ENCODE measurements at regions not wholly inside any gene's neighbourhood (a gene's known extent, or its start where the extent isn't known, plus 50 kb on each side); places are given as distances from the start of the nearest gene placed in this dataset.
A peak's percentile ranks its signal among the peaks of the same experiment; 100 is the strongest.

- Histone ChIP-seq H3K4me2 (ENCODE audit: low read length) (no peak overlapping the region), H2AFZ (ENCODE audit: low read length) (no peak overlapping the region), H3K4me3 (ENCODE audit: low read length) (no peak overlapping the region), H3K36me3 (ENCODE audit: low read depth, low read length) (no peaks in the 10 kb centered on the region), H3K9me2 (replicated peaks; ENCODE audit: low read length) (no peaks in the 10 kb centered on the region), H3K9ac (ENCODE audit: low read length) (no peak overlapping the region), H3K79me2 (ENCODE audit: low read length) (no peaks in the 10 kb centered on the region), H3K4me1 (ENCODE audit: insufficient read depth, low read length) (no peaks in the 10 kb centered on the region), H3K27me3 (ENCODE audit: low read length) (no peaks in the 10 kb centered on the region), H3F3A (ENCODE audit: low read length, unreplicated experiment) (no peaks in the 10 kb centered on the region), H3K9me3 (ENCODE audit: low read length) (no peaks in the 10 kb centered on the region), H4K20me1 (ENCODE audit: low read length) (no peaks in the 10 kb centered on the region), H3K27ac (ENCODE audit: low read length) (no peak overlapping the region)
- ATAC-seq (no peak), DNase-seq (no peak)
- TF ChIP-seq EZH2phosphoT487 (IDR thresholded peaks at IDR 0.05; ENCODE audit: borderline replicate concordance, low read length) (no peak), EZH2 (IDR thresholded peaks at IDR 0.05; ENCODE audit: low read length, unreplicated experiment) (no peak), CTCF (conservative IDR thresholded peaks at IDR 0.05; ENCODE audit: low read depth, low read length) (no peak)
- POLR2A ChIA-PET (ENCODE audit: unreplicated experiment), result no interaction called here
- intact Hi-C loops (cut with micrococcal nuclease), result no loop called here
- BruUV-seq (replicated peaks), result no TSS peak
- CTCF ChIA-PET, result no interaction called here
Measured at GRCh38 chr6:103699769-103700168, 1160.0 kb downstream of the HACE1 start.

- no peak overlapping the region for H3K4me3 ChIP-seq (ENCODE audit: low read length)
- DNase-seq (peak; percentile 11), ATAC-seq (no peak)
- intact Hi-C loops (cut with micrococcal nuclease), result no loop called here
- ChIA-PET POLR2A (ENCODE audit: unreplicated experiment) (no interaction called here), CTCF (no interaction called here)
- H3F3A ChIP-seq (ENCODE audit: low read length, unreplicated experiment), result no peaks in the 10 kb centered on the region
- no peaks in the 10 kb centered on the region for H3K27me3 ChIP-seq (ENCODE audit: low read length)
- H3K36me3 ChIP-seq (ENCODE audit: low read depth, low read length), result no peaks in the 10 kb centered on the region
- TF ChIP-seq CTCF (conservative IDR thresholded peaks at IDR 0.05; ENCODE audit: low read depth, low read length), result no peak
- TF ChIP-seq EZH2 (IDR thresholded peaks at IDR 0.05; ENCODE audit: low read length, unreplicated experiment), result no peak
- TF ChIP-seq EZH2phosphoT487 (IDR thresholded peaks at IDR 0.05; ENCODE audit: borderline replicate concordance, low read length), result no peak
- no peak overlapping the region for H3K9ac ChIP-seq (ENCODE audit: low read length)
- H3K27ac ChIP-seq (ENCODE audit: low read length), result no peak overlapping the region
- H4K20me1 ChIP-seq (ENCODE audit: low read length), result no peaks in the 10 kb centered on the region
- no peaks in the 10 kb centered on the region for H3K4me1 ChIP-seq (ENCODE audit: insufficient read depth, low read length)
- H3K9me2 ChIP-seq (replicated peaks; ENCODE audit: low read length), result no peaks in the 10 kb centered on the region
- no peaks in the 10 kb centered on the region for H3K9me3 ChIP-seq (ENCODE audit: low read length)
- no peak overlapping the region for H2AFZ ChIP-seq (ENCODE audit: low read length)
- H3K4me2 ChIP-seq (ENCODE audit: low read length), result no peak overlapping the region
- no TSS peak for BruUV-seq (replicated peaks)
- H3K79me2 ChIP-seq (ENCODE audit: low read length), result no peaks in the 10 kb centered on the region
Measured at GRCh38 chr6:103687430-103687829, 1172.3 kb downstream of the HACE1 start.

DNA sequence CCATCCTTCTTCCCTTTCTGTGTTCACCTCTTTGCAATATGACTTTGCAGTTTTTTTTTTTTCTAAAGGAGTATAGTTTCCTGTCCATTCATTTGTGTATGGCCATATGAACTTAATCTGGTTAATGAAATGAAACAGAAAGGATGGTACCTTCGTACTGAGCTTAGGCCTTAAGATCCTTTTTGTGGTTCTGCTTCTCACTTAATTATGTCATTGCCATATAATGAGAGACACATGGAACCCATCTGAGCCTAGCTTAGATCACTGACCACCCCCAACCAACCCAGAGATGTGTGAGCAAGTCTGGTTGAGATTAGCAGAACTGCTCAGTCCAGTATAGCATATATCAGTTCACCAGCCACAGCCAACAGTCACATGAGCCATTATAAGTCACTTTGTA is 1179.6 kb downstream of the HACE1 start:
- POLR2A ChIA-PET (ENCODE audit: unreplicated experiment), result no interaction called here

More for the DNA sequence above, 1179.6 kb downstream of the HACE1 start:
- BruUV-seq (replicated peaks), result no TSS peak
- no peak for TF ChIP-seq EZH2 (IDR thresholded peaks at IDR 0.05; ENCODE audit: low read length, unreplicated experiment)
- no peak for TF ChIP-seq EZH2phosphoT487 (IDR thresholded peaks at IDR 0.05; ENCODE audit: borderline replicate concordance, low read length)
- no peak for TF ChIP-seq CTCF (conservative IDR thresholded peaks at IDR 0.05; ENCODE audit: low read depth, low read length)
- Histone ChIP-seq H2AFZ (ENCODE audit: low read length) (no peak overlapping the region), H3K36me3 (ENCODE audit: low read depth, low read length) (no peaks in the 10 kb centered on the region), H3K9ac (ENCODE audit: low read length) (no peak overlapping the region), H3K27ac (ENCODE audit: low read length) (no peak overlapping the region), H3K4me2 (ENCODE audit: low read length) (no peak overlapping the region), H3K79me2 (ENCODE audit: low read length) (no peaks in the 10 kb centered on the region), H3F3A (ENCODE audit: low read length, unreplicated experiment) (no peaks in the 10 kb centered on the region), H4K20me1 (ENCODE audit: low read length) (no peaks in the 10 kb centered on the region), H3K9me3 (ENCODE audit: low read length) (no peaks in the 10 kb centered on the region), H3K4me3 (ENCODE audit: low read length) (no peak overlapping the region), H3K4me1 (ENCODE audit: insufficient read depth, low read length) (no peaks in the 10 kb centered on the region), H3K9me2 (replicated peaks; ENCODE audit: low read length) (no peaks in the 10 kb centered on the region), H3K27me3 (ENCODE audit: low read length) (no peaks in the 10 kb centered on the region)
- intact Hi-C loops (cut with micrococcal nuclease), result no loop called here
- DNase-seq (no peak), ATAC-seq (no peak)
- CTCF ChIA-PET, result no interaction called here

All from PC-3 (cell line).